Mammary epithelial cell (primary cell): ENCODE measurements at regions not wholly inside any gene's neighbourhood (a gene's known extent, or its start where the extent isn't known, plus 50 kb on each side); places are given as distances from the start of the nearest gene placed in this dataset.

Experiments
- EZH2 ChIP-seq: IDR thresholded peaks from 2 replicates; pipeline ENCODE4 v1.6.1; 2012; ENCODE audit warnings: low read length, inconsistent platforms, borderline replicate concordance
- TF ChIP-seq, protein P1 (sequence below), 2 donors: IDR thresholded peaks in 1 of 2; conservative IDR thresholded peaks in 1 of 2; 2 replicates each; pipeline ENCODE4 v1.5.1; 2011 to 2012; ENCODE audit warnings: inconsistent platforms in 2 of 2, low read length in 2 of 2, mild to moderate bottlenecking in 2 of 2, control low read depth in 1 of 2, low read depth in 1 of 2; ENCODE audit not compliant: insufficient read depth in 1 of 2; ENCODE audit errors: extremely low read depth in 1 of 2

DNA sequence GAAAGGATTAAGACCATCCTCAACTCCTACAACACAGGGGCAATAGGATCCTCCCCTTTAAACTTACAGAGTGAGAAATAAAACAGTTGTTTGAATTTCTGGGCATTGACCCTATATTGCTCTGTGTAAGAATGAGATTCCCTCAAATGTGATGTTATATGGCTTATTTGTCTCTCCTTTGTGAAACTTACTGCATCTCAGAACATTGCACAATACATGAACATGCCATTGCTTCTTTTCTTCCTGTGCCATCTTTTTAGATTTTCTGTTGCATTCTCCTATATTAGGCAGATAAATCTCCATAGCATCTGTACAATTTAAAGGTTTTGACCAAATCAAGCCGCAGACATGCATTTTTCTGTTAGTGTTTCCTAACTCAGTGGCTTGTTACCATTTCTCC, 941.9 kb upstream of the FANCL start:
- TF ChIP-seq, protein P1, sequence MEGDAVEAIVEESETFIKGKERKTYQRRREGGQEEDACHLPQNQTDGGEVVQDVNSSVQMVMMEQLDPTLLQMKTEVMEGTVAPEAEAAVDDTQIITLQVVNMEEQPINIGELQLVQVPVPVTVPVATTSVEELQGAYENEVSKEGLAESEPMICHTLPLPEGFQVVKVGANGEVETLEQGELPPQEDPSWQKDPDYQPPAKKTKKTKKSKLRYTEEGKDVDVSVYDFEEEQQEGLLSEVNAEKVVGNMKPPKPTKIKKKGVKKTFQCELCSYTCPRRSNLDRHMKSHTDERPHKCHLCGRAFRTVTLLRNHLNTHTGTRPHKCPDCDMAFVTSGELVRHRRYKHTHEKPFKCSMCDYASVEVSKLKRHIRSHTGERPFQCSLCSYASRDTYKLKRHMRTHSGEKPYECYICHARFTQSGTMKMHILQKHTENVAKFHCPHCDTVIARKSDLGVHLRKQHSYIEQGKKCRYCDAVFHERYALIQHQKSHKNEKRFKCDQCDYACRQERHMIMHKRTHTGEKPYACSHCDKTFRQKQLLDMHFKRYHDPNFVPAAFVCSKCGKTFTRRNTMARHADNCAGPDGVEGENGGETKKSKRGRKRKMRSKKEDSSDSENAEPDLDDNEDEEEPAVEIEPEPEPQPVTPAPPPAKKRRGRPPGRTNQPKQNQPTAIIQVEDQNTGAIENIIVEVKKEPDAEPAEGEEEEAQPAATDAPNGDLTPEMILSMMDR (conservative IDR thresholded peaks at IDR 0.05 in 1 of 2, IDR thresholded peaks at IDR 0.05 in 1 of 2; ENCODE audit: extremely low read depth in 1 of 2, insufficient read depth in 1 of 2, low read depth in 1 of 2, low read length in 2 of 2) = no peak
- no peak for TF ChIP-seq EZH2
